ENCODE measurements at regions not wholly inside any gene's neighbourhood (a gene's known extent, or its start where the extent isn't known, plus 50 kb on each side); places are given as distances from the start of the nearest gene placed in this dataset.

- TF ChIP-seq CTCF (IDR thresholded peaks at IDR 0.05): no peak
- no peak for TF ChIP-seq POLR2A (IDR thresholded peaks at IDR 0.05)
- Histone ChIP-seq H3K4me1 (no peaks in the 10 kb centered on the region), H3K9me3 (no peaks in the 10 kb centered on the region), H3K27me3 (no peaks in the 10 kb centered on the region), H3K36me3 (ENCODE audit: low read depth, missing control alignments) (no peaks in the 10 kb centered on the region), H3K4me3 (no peak overlapping the region), H3K27ac (no peak overlapping the region)
- intact Hi-C loops (cut with DNase I; ENCODE audit: low total_unique reads): no loop called here
- no peak for DNase-seq
These were observed 166.2 kb upstream of the ACO1 start for GRCh38 chr9:32218100-32218767.

GRCh38 chr9:32220750-32221149 is 163.7 kb upstream of the ACO1 start:
- 90 to 97% methylated on average over 2 of the region's 2 CpGs for WGBS, 2 donors

DNA sequence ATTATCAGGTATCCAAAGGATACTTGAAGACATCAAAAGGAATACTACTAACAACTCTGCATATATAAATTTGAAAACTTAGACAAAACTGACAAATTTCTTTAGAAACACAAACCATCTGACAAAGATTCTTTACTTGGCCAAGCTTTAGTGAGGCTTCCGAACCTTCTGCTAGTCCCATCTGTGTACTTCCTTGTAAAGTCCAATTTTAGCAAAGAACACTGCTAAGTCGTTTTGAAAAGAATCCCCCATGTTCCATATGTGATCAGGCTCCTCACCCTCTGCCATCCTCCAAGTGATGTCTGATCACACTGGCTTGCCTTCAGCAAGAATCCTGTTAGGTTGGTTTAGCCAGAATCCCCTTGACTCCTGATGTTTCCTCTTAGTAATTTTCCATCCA is 150.0 kb upstream of the ACO1 start:
- H3K4me1 ChIP-seq: no peaks in the 10 kb centered on the region
- 62 to 68% methylated on average over 2 of the region's 2 CpGs for WGBS, 2 donors
- intact Hi-C loops (cut with DNase I; ENCODE audit: low total_unique reads): no loop called here
- no peaks in the 10 kb centered on the region for H3K27me3 ChIP-seq
- TF ChIP-seq CTCF (IDR thresholded peaks at IDR 0.05) (no peak), POLR2A (IDR thresholded peaks at IDR 0.05) (no peak)
- no peaks in the 10 kb centered on the region for H3K9me3 ChIP-seq
- no peak overlapping the region for H3K27ac ChIP-seq
- no peak overlapping the region for H3K4me3 ChIP-seq
- H3K36me3 ChIP-seq (ENCODE audit: low read depth, missing control alignments): no peaks in the 10 kb centered on the region
- no peak for DNase-seq

More at GRCh38 chr9:32220750-32221149, 163.7 kb upstream of the ACO1 start:
- Histone ChIP-seq H3K27ac (no peak overlapping the region), H3K27me3 (no peaks in the 10 kb centered on the region), H3K9me3 (no peaks in the 10 kb centered on the region), H3K4me1 (no peaks in the 10 kb centered on the region), H3K36me3 (ENCODE audit: low read depth, missing control alignments) (no peaks in the 10 kb centered on the region), H3K4me3 (no peak overlapping the region)
- DNase-seq: no peak
- no peak for TF ChIP-seq CTCF (IDR thresholded peaks at IDR 0.05)
- TF ChIP-seq POLR2A (IDR thresholded peaks at IDR 0.05): no peak
- intact Hi-C loops (cut with DNase I; ENCODE audit: low total_unique reads): no loop called here

- WGBS, 2 donors: 23 to 52% methylated on average over 3 of the region's 3 CpGs
- intact Hi-C loops (cut with DNase I; ENCODE audit: low total_unique reads): no loop called here
These were observed 137.3 kb upstream of the ACO1 start for GRCh38 chr9:32247168-32247567.

More at GRCh38 chr9:32247168-32247567, 137.3 kb upstream of the ACO1 start:
- no peaks in the 10 kb centered on the region for H3K27me3 ChIP-seq
- no peak overlapping the region for H3K27ac ChIP-seq
- no peak overlapping the region for H3K4me3 ChIP-seq
- no peak for DNase-seq
- no peak for TF ChIP-seq POLR2A (IDR thresholded peaks at IDR 0.05)
- TF ChIP-seq CTCF (IDR thresholded peaks at IDR 0.05): no peak
- no peaks in the 10 kb centered on the region for H3K9me3 ChIP-seq
- no peaks in the 10 kb centered on the region for H3K36me3 ChIP-seq (ENCODE audit: low read depth, missing control alignments)
- H3K4me1 ChIP-seq: no peaks in the 10 kb centered on the region

Data from testis (tissue), 2 donors.